OCI-LY1 (cell line): ENCODE measurements at regions not wholly inside any gene's neighbourhood (a gene's known extent, or its start where the extent isn't known, plus 50 kb on each side); places are given as distances from the start of the nearest gene placed in this dataset.
"Not testable (repeated sequence)": the region's sequence is repeated elsewhere in the genome, so short reads cannot be mapped to it uniquely, and the experiment has no call there.

Source experiments
- EZH2 ChIP-seq: fragments of 200-600 bp; sonication (generic), shearing (Covaris generic); IDR thresholded peaks from 2 replicates; pipeline ENCODE4 v1.8.0; 2017; ENCODE audit warnings: borderline replicate concordance, mixed run types, mild to moderate bottlenecking, antibody characterized with exemption, low read length, moderate library complexity, mixed read lengths
- TF ChIP-seq, protein P1 (sequence below): fragments of 200-600 bp; sonication (generic), shearing (Covaris generic); IDR thresholded peaks from 2 replicates; pipeline ENCODE4 v1.5.1; 2017; ENCODE audit warnings: mild to moderate bottlenecking, antibody characterized with exemption, low read length, moderate library complexity, mixed read lengths

- TF ChIP-seq, protein P1, sequence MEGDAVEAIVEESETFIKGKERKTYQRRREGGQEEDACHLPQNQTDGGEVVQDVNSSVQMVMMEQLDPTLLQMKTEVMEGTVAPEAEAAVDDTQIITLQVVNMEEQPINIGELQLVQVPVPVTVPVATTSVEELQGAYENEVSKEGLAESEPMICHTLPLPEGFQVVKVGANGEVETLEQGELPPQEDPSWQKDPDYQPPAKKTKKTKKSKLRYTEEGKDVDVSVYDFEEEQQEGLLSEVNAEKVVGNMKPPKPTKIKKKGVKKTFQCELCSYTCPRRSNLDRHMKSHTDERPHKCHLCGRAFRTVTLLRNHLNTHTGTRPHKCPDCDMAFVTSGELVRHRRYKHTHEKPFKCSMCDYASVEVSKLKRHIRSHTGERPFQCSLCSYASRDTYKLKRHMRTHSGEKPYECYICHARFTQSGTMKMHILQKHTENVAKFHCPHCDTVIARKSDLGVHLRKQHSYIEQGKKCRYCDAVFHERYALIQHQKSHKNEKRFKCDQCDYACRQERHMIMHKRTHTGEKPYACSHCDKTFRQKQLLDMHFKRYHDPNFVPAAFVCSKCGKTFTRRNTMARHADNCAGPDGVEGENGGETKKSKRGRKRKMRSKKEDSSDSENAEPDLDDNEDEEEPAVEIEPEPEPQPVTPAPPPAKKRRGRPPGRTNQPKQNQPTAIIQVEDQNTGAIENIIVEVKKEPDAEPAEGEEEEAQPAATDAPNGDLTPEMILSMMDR, result not testable (repeated sequence)
- TF ChIP-seq EZH2, result not testable (repeated sequence)
Measured at GRCh38 chr3:59230379-59230778, 180.6 kb upstream of the CFAP20DC start.
